ENCODE measurements at regions not wholly inside any gene's neighbourhood (a gene's known extent, or its start where the extent isn't known, plus 50 kb on each side); places are given as distances from the start of the nearest gene placed in this dataset.

GRCh38 chr20:10109641-10110040 lies 74.9 kb downstream of the ANKEF1 start:
- Histone ChIP-seq H3K4me2 (ENCODE audit: low read length) (no peak overlapping the region), H3K9ac (ENCODE audit: low read length) (no peak overlapping the region), H3K79me2 (ENCODE audit: insufficient read depth, low read length) (no peaks in the 10 kb centered on the region), H3K9me3 (ENCODE audit: insufficient read depth, low read depth, low read length) (no peaks in the 10 kb centered on the region), H4K20me1 (ENCODE audit: insufficient read depth, low read length) (no peaks in the 10 kb centered on the region), H3K4me3 (ENCODE audit: insufficient read depth, low read depth, low read length) (no peak overlapping the region), H2AFZ (ENCODE audit: low read depth, low read length) (no peak overlapping the region), H3K36me3 (ENCODE audit: insufficient read depth, low read length) (no peaks in the 10 kb centered on the region), H3K27ac (ENCODE audit: low read depth, low read length) (no peak overlapping the region), H3K4me1 (ENCODE audit: insufficient read depth, low read length) (peaks cover 13% of the 10 kb centered on the region), H3K27me3 (ENCODE audit: insufficient read depth, low read length) (no peaks in the 10 kb centered on the region)
- no peaks in the 10 kb centered on the region for H3K9me3 Mint-ChIP-seq (ENCODE audit: unreplicated experiment)
- H3K27me3 Mint-ChIP-seq (ENCODE audit: low read depth, unreplicated experiment), result no peaks in the 10 kb centered on the region
- DNase-seq (ENCODE audit: low read depth), result peak; percentile 1
- H3K27ac Mint-ChIP-seq (ENCODE audit: unreplicated experiment), result no peak overlapping the region
- TF ChIP-seq CTCF (IDR thresholded peaks at IDR 0.05; ENCODE audit: insufficient read depth, low read depth, low read length), result no peak
- TF ChIP-seq EZH2 (IDR thresholded peaks at IDR 0.05; ENCODE audit: insufficient read depth, low read length), result no peak
- H3K36me3 Mint-ChIP-seq (ENCODE audit: low read depth, unreplicated experiment), result no peaks in the 10 kb centered on the region
- FAIRE-seq, result no peak
- H3K4me3 Mint-ChIP-seq (ENCODE audit: unreplicated experiment), result no peak overlapping the region
- peaks cover 13% of the 10 kb centered on the region for H3K4me1 Mint-ChIP-seq (ENCODE audit: low read depth, unreplicated experiment)

GRCh38 chr20:10110151-10110550 lies 75.4 kb downstream of the ANKEF1 start:
- H2AFZ ChIP-seq (ENCODE audit: low read depth, low read length), result no peak overlapping the region
- no peaks in the 10 kb centered on the region for H3K27me3 ChIP-seq (ENCODE audit: insufficient read depth, low read length)
- H3K4me1 ChIP-seq (ENCODE audit: insufficient read depth, low read length), result peaks cover 17% of the 10 kb centered on the region
- peaks cover 18% of the 10 kb centered on the region for H3K4me1 Mint-ChIP-seq (ENCODE audit: low read depth, unreplicated experiment)
- H3K79me2 ChIP-seq (ENCODE audit: insufficient read depth, low read length), result no peaks in the 10 kb centered on the region
- H3K4me3 Mint-ChIP-seq (ENCODE audit: unreplicated experiment), result no peak overlapping the region
- no peak overlapping the region for H3K9ac ChIP-seq (ENCODE audit: low read length)
- no peak overlapping the region for H3K27ac Mint-ChIP-seq (ENCODE audit: unreplicated experiment)
- H3K9me3 Mint-ChIP-seq (ENCODE audit: unreplicated experiment), result no peaks in the 10 kb centered on the region
- no peak overlapping the region for H3K27ac ChIP-seq (ENCODE audit: low read depth, low read length)
- no peaks in the 10 kb centered on the region for H3K9me3 ChIP-seq (ENCODE audit: insufficient read depth, low read depth, low read length)
- DNase-seq (ENCODE audit: low read depth) (peak; percentile 76), FAIRE-seq (no peak)
- H4K20me1 ChIP-seq (ENCODE audit: insufficient read depth, low read length), result no peaks in the 10 kb centered on the region
- H3K4me2 ChIP-seq (ENCODE audit: low read length), result no peak overlapping the region
- H3K36me3 ChIP-seq (ENCODE audit: insufficient read depth, low read length), result no peaks in the 10 kb centered on the region
- no peak for TF ChIP-seq CTCF (IDR thresholded peaks at IDR 0.05; ENCODE audit: insufficient read depth, low read depth, low read length)
- TF ChIP-seq EZH2 (IDR thresholded peaks at IDR 0.05; ENCODE audit: insufficient read depth, low read length), result no peak
- H3K4me3 ChIP-seq (ENCODE audit: insufficient read depth, low read depth, low read length), result no peak overlapping the region
- no peaks in the 10 kb centered on the region for H3K36me3 Mint-ChIP-seq (ENCODE audit: low read depth, unreplicated experiment)
- H3K27me3 Mint-ChIP-seq (ENCODE audit: low read depth, unreplicated experiment), result no peaks in the 10 kb centered on the region

GRCh38 chr20:10111139-10111958 lies 76.6 kb downstream of the ANKEF1 start:
- H3K4me3 ChIP-seq (ENCODE audit: insufficient read depth, low read depth, low read length), result no peak overlapping the region
- no peak overlapping the region for H3K4me2 ChIP-seq (ENCODE audit: low read length)
- H4K20me1 ChIP-seq (ENCODE audit: insufficient read depth, low read length), result no peaks in the 10 kb centered on the region
- Mint-ChIP-seq H3K4me1 (ENCODE audit: low read depth, unreplicated experiment) (peaks cover 27% of the 10 kb centered on the region), H3K27ac (ENCODE audit: unreplicated experiment) (no peak overlapping the region), H3K4me3 (ENCODE audit: unreplicated experiment) (no peak overlapping the region), H3K27me3 (ENCODE audit: low read depth, unreplicated experiment) (no peaks in the 10 kb centered on the region), H3K9me3 (ENCODE audit: unreplicated experiment) (no peaks in the 10 kb centered on the region), H3K36me3 (ENCODE audit: low read depth, unreplicated experiment) (no peaks in the 10 kb centered on the region)
- TF ChIP-seq CTCF (IDR thresholded peaks at IDR 0.05; ENCODE audit: insufficient read depth, low read depth, low read length) (no peak), EZH2 (IDR thresholded peaks at IDR 0.05; ENCODE audit: insufficient read depth, low read length) (no peak)
- H3K4me1 ChIP-seq (ENCODE audit: insufficient read depth, low read length), result peaks cover 24% of the 10 kb centered on the region
- H3K9me3 ChIP-seq (ENCODE audit: insufficient read depth, low read depth, low read length), result no peaks in the 10 kb centered on the region
- no peaks in the 10 kb centered on the region for H3K79me2 ChIP-seq (ENCODE audit: insufficient read depth, low read length)
- no peak overlapping the region for H3K27ac ChIP-seq (ENCODE audit: low read depth, low read length)
- H3K9ac ChIP-seq (ENCODE audit: low read length), result no peak overlapping the region
- FAIRE-seq (no peak), DNase-seq (ENCODE audit: low read depth) (no peak)
- no peak overlapping the region for H2AFZ ChIP-seq (ENCODE audit: low read depth, low read length)
- no peaks in the 10 kb centered on the region for H3K27me3 ChIP-seq (ENCODE audit: insufficient read depth, low read length)
- H3K36me3 ChIP-seq (ENCODE audit: insufficient read depth, low read length), result no peaks in the 10 kb centered on the region

All from astrocyte (in vitro differentiated cells and primary cell).